Lower leg skin (tissue), 3 donors: ENCODE measurements at regions not wholly inside any gene's neighbourhood (a gene's known extent, or its start where the extent isn't known, plus 50 kb on each side); places are given as distances from the start of the nearest gene placed in this dataset.

Source experiments
- POLR2A ChIP-seq, 2 donors: fragments of 450-650 bp; IDR thresholded peaks; one replicate each; pipeline ENCODE4 v1.6.1; 2016 to 2017; ENCODE audit warnings: antibody characterized with exemption in 2 of 2, mild to moderate bottlenecking in 1 of 2, moderate library complexity in 1 of 2
- TF ChIP-seq, protein P1 (sequence below), 3 donors: fragments of 450-650 bp; IDR thresholded peaks; one replicate each; pipeline ENCODE4 v1.5.1; 2016; ENCODE audit warnings: antibody characterized with exemption in 3 of 3, mild to moderate bottlenecking in 3 of 3, moderate library complexity in 2 of 3

DNA sequence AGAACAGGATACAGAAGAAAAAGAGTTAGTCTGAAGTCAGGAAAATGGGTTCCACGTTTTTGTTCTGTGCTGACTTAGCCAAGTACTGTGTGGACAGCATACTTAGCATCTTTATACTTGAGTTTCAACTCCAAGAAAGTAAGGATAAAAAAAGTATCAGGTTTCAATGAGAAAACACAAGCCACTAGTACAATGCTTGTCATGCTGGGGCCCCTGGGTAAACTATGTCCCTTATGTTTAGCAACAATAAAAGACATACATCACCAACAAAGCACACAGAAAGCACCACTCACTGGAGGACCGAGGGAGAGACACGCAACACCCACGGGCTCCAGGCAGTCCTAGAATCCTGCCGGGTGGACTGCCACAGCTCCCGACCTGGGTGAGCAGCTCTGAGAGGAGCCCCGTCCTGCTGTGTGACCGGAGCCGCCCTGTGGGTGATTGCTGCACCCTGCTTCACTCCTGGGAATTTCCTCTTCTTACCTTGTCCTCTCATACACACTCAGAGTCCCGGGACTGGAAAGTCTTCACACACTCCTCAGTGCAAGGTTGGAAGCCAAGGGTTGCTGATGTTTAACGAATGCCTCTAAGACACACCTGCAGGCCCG, 890.5 kb downstream of the BRD1 start:
- TF ChIP-seq, protein P1, sequence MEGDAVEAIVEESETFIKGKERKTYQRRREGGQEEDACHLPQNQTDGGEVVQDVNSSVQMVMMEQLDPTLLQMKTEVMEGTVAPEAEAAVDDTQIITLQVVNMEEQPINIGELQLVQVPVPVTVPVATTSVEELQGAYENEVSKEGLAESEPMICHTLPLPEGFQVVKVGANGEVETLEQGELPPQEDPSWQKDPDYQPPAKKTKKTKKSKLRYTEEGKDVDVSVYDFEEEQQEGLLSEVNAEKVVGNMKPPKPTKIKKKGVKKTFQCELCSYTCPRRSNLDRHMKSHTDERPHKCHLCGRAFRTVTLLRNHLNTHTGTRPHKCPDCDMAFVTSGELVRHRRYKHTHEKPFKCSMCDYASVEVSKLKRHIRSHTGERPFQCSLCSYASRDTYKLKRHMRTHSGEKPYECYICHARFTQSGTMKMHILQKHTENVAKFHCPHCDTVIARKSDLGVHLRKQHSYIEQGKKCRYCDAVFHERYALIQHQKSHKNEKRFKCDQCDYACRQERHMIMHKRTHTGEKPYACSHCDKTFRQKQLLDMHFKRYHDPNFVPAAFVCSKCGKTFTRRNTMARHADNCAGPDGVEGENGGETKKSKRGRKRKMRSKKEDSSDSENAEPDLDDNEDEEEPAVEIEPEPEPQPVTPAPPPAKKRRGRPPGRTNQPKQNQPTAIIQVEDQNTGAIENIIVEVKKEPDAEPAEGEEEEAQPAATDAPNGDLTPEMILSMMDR (IDR thresholded peaks at IDR 0.05) = no peak
- no peak for TF ChIP-seq POLR2A (IDR thresholded peaks at IDR 0.05)
